ENCODE measurements at regions not wholly inside any gene's neighbourhood (a gene's known extent, or its start where the extent isn't known, plus 50 kb on each side); places are given as distances from the start of the nearest gene placed in this dataset.

- TF ChIP-seq CTCF (IDR thresholded peaks at IDR 0.05; ENCODE audit: low read depth, low read length) = no peak
- no peak for TF ChIP-seq EZH2phosphoT487 (IDR thresholded peaks at IDR 0.05; ENCODE audit: low read depth)
Observed at GRCh38 chr12:45633733-45634132, 95.8 kb upstream of the ARID2 start.
